ENCODE measurements at regions not wholly inside any gene's neighbourhood (a gene's known extent, or its start where the extent isn't known, plus 50 kb on each side); places are given as distances from the start of the nearest gene placed in this dataset.

DNA sequence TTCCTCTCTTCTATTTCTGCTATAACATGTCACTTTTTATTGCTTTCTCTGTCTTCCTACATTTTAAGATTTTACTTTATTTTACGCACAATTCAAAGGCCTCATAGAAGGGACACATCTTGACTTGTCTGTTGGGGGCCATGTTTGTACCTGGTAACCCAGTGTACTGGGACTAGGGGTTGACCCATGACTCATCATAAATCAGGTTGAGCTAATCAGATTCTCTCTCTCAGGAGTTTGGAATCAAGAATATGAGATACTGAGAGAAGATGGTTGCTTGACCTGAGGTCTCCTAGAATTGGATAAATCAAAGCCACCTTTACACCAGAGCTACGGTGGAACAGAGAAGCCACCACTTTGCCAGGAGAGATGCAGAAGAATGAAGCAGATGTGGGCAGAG is 153.0 kb downstream of the UXS1 start:
- no peak for DNase-seq

DNA sequence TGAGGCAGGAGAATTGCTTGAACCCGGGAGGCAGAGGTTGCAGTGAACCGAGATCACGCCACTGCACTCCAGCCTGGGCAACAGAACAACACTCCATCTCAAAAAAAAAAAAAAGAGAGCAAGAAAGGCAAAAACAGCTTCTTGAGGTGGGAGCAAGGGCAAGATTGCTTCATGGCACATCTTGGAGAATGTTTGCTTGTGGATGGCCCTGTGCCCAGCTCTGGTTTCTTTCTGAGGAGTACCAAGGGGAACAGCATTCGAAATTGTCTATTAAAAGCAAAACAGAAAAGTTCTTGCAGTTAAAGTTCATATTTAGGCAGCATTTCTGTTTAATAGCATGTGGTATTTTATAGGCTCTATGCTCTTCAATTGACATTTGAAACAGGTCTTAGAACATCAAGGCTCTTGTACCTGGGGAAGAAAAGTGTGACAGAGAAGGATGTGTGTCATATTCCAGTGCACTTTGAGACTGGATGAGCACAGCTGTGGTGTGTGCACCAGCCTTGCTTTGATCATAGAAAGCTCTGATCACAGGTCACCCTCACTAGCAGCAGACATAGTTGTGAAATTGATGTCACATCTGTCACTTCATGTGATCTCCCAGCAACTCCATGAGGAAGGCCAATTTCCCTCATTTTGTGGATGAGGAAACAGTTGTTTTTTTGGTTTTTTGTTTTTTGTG is 154.3 kb downstream of the UXS1 start:
- DNase-seq: no peak

DNA sequence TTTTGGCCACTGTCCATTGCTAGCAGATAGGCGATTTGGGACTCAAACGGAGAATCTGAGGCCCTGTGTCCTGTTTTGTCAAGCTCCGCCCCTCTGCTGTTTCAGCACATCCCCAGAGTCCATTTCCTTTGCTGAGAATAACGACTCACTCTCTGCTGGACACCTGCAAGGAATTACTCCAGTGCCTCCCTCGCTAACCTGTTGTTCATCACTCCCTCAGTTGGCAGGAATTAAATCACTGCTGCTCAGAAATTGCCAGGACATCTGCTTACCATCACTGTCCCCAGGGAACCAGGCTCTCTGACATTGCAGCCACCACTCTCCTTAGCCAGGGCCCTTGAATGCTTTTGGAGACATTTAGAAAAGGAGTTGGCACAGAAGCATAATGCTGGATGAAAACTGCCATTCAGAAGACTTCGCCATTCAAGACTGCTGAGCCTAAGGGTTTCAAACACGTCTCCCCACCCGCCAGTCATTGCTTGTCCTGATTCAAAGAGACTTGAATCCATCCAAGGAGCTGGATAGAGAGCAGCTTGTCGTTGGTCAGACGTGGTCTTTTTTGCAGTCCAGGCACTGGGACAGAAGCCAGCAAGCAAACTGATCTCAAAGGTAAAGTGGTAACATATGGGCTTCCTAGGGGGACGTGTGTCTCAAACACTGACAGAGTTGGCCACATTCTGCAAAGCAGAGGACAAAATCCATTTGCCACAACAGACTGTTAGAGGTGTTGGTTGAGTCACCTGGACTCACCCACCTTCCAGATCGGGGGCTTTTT is 155.3 kb downstream of the UXS1 start:
- DNase-seq: peak; percentile 61

- DNase-seq: no peak
These were observed 156.2 kb downstream of the UXS1 start for GRCh38 chr2:106037932-106038331.

DNA sequence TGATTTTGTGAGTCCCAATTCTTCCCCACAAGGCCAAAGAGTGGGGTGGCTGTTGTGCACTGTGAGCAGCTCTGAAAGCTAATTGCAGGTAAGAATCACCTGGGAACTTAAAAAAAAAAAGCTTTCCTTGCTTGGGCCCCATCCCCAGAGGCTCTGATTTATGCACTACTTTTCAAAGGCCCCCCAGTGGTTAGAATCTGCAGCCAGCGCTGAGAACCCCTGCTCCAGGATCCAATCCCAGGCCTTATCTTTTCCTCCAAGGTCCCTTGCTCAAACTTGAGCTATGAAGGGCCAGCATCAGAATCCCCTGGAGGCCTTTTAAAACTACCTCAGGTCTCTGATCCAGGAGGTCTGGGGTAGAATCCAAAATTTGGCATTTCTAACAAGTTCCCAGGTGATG is 156.8 kb downstream of the UXS1 start:
- no peak for DNase-seq

GRCh38 chr2:106034325-106034724 is 159.8 kb downstream of the UXS1 start:
- DNase-seq: no peak

- DNase-seq: no peak
These were observed 161.4 kb downstream of the UXS1 start for GRCh38 chr2:106032676-106033075.

DNA sequence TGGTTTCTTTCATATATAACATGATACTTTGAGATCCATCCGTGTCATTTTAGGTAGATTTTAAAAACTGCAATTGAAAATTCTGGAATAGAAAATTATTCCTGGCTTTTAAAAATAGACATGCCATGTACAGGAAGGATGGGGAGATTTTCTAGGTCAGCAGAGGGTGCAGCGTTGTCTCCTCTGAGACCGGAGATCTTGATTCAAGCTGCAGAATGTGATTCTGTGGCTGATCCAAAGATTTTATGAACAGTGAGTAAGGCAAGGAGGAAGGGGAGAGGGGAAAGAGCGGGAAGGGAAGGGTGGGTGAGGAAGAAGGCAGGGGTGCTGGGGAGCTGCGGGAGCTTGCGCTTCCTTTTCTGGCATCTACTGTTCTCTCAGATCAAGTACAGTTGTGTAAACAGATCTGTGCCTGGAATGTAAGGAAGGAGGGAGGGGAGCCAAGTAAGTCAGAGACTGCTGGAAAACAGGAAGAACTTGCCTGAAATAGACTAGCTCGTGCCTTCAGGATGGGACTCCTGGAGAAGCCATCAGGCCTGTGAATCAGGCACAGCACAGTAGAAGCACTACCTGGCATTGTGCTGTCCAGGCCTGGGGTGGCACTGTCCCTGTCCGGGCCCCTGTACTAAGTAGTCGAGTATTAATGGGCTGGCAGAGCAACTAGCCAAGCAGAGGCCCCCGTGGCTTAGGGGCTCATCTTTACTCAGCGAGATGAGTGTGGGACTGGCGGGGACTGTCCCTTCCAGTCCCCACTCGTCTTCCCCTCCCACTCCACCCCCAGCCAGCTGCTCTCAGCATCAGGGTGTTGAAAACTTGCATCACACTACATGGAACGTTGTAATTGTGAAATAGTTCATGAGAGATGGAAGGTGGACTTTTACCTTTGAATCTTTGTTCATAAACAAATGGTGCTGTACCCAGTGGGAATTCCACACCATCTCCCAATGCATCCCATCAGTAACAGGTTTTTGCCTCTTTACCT is 163.5 kb downstream of the UXS1 start:
- peak; percentile 72 for DNase-seq

GRCh38 chr2:106028192-106028591 is 165.9 kb downstream of the UXS1 start:
- DNase-seq: no peak

GRCh38 chr2:106026271-106027190 is 167.6 kb downstream of the UXS1 start:
- no peak for DNase-seq

- DNase-seq: no peak
These were observed 168.3 kb downstream of the UXS1 start for GRCh38 chr2:106025796-106026195.

DNA sequence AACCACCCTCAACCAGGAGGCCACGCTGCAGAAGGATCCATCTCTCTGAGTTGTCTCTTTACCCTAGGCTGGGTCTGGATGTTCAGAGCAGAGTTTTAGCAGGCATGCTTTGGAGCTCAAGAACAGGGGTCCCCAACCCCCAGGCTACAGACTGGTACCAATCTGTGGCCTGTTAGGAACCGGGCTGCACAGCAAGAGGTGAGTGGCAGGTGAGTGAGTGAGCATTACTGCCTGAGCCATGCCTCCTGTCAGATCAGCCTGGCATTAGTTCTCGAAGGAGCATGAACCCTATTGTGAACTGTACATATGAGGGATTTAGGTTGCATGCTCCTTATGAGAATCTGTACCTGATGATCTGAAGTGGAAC is 172.5 kb downstream of the UXS1 start:
- no peak for DNase-seq

DNA sequence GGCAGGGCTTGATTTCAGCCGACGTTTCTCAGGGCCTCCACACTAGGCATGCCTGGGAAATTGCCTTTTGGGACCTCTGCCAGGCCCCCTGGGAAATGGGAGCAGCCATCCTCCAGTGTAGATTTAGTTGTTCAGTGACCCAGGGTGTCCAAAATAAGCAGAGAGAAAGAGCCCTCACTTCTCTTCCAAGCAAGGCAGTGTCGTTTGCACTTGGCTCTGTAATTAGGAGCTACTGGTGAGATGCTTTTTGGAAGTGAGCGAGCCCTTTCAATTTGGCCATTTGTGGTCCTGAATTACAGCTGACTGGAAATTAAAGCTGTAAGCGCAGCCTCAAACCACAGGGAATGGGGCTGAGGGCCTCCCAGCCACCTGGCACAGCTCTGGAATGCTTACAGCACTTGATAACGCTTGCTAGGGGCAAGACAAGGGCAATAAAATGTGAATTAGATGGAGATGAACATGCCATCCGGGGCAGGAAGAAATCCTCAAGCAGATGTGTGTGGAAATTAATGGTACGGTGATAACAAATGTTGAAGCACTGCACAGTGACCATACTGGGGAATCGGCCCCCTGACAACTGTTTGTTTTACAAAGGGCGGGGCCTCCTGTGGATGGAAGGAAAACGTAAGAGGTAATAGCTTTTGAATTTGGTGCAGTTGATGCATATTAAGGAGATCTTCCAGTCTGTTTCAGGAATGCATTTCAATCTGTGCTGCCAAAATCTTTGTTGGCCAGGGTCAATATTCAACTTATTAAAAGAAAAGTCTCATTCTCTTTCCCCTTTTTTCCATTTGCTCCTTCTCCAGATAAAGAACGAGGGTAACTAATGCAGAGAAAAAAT is 173.1 kb downstream of the UXS1 start:
- DNase-seq: peak; percentile 54

DNA sequence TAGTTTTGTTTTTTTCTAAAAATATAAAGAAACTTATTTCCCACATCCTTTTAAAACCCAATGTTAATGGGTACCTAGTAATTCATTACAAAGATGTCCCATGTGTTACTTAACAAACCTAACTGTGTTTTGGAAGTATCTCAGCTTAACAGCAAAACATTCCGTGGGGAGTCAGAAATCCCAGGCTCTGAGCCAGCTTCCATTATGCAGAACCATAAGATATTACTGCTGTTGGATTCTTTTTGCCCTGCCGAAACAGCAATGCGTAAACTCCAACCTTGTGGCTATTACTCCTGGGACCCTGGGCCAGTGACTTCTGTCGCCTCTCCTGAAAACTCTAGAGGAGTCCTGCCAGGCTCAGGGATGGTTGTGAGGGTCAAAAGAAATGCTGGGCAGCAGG is 174.1 kb downstream of the UXS1 start:
- no peak for DNase-seq

DNA sequence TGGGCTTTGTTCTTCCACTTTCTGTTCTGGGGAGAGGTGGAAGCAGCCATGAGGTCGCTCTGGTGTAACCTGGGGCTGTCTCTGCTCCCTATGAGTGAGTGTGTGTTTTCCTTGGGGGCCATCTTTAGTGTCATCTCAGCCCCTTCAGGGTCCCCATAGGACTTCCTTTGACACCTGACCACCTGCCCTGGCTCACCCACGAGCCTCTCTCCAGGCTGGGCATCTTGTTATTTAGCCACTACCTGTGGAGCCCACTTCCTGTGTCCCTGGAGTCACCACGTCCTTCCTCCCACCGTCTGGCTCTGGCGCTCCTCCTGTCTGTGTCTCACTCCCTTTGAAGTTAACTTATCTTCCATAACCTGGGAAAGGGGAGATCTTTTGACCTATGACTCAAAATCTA is 176.0 kb downstream of the UXS1 start:
- no peak for DNase-seq

DNA sequence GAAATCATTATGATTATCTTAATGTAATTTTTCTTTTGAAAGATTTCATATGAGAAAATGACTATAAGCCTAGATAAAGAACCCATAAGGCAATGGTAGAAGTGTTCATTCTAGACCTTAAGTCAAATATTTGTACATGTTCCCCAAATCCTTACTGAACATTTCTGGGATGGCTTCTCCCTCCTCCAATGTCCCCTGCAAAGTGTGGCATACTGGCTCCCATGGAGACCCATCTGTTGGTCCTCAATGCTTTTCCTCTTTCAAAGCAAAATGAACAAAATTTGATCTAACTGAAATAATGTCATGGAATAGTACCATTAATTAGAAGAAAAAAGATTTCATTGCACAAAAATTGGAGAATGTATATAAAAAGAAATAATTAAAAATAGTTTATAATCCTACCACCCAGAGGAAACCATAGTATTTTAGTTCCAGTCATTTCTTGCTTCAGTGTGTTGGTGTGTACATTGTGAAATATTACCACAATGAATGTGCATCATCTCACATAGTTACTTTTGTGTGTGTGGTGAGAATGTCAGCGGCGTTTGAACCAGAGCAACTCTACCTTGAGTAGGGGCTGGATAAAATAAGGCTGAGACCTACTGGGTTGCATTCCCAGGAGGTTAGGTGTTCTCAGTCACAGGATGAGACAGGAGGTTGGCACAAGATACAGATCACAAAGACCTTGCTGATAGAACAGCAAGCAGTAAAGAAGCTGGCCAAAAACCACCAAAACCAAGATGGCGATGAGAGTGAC is 181.3 kb downstream of the UXS1 start:
- DNase-seq: no peak

- DNase-seq: no peak
These were observed 182.0 kb downstream of the UXS1 start for GRCh38 chr2:106012001-106012590.

DNA sequence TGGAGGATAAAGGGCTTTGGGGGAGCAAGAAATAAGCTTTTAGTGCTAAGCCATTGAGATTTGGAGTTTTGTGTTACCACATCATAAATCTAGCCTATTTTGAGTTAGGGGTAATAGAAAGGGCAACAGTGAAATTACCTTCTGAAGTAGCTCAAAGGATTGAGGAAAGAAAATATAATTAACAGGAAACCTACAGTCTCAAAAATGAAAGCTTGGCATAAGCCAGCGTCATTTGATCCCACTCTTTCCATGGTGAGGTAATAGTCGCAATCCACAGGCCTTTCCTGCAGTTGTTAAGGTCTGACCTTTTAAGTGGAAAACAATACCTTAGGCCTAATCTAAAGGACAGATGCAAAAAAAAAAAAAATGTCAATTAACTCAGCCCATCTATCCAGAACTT is 182.7 kb downstream of the UXS1 start:
- DNase-seq: no peak

DNA sequence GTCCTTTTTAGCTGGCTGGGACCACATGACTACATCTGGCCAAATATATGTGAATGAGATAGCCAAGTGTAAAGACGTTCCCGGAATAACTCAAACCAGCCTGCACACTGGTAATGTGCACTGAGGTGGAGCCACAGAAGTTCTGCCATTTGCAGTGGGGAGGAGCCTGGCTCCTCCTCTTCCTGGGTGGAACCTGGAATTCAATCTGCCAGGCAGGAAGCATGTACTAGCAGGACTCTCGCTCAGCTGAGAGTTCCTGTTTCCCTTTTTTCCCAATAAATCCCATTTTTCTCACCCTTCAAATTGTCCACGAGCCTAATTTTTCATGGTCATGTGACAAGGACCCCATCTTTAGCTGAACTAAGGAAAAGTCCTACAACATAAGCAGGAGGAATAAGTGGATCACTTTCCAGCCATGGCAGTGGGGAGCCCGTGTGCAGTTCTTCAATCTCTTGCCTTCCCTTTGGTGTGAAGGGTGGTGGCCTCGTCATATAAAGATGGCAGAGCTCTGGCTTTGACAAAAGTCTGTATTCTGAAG is 183.2 kb downstream of the UXS1 start:
- no peak for DNase-seq

GRCh38 chr2:106009096-106009495 is 185.0 kb downstream of the UXS1 start:
- no peak for DNase-seq
